NOMO-1 (cell line): ENCODE measurements at regions not wholly inside any gene's neighbourhood (a gene's known extent, or its start where the extent isn't known, plus 50 kb on each side); places are given as distances from the start of the nearest gene placed in this dataset.

Source experiments
- DNase-seq, 2 experiments: peaks; one replicate each; lab custom pipeline; 2025; ENCODE audit not compliant: unreplicated experiment in 2 of 2; lab: John Stamatoyannopoulos, UW

DNA sequence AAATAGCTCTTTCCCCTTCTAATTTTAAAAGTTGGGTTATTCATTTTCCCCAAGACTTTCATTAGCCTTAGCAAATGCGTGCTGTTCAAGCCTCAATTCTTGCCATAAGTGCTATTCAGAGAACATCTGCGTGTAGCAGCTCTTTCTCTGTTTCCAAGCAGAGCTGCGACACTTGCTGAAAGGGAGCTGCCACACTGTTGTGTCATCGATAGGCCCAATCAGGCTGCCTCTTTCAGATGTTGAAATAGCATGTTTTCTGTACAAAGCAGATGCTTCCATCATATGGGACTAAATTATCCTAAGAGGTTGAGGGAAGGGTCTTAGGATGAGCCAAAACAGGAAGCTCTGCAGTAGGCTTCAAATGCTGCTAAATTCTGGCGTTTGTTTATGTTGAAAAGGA lies 220.9 kb upstream of the CDC14C start:
- no peak for DNase-seq

DNA sequence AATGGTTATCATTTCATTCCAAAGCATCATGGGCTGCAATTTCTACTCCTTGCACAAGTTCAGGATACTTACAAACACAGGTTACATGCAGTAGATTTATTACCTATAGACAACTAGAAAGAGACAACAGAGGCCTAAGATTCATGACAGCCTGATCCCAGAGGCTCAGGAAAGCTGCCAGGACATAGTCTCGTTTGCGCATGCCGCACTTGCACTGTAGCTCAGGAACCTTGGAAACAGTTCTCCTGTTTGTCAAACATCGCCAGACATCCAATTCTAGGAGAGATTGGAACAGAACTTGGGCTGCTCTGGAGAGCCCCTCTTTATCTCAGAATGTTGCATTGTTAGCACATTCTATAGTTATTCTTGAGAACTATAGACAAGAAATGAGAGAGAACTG lies 216.2 kb upstream of the CDC14C start:
- DNase-seq: no peak

DNA sequence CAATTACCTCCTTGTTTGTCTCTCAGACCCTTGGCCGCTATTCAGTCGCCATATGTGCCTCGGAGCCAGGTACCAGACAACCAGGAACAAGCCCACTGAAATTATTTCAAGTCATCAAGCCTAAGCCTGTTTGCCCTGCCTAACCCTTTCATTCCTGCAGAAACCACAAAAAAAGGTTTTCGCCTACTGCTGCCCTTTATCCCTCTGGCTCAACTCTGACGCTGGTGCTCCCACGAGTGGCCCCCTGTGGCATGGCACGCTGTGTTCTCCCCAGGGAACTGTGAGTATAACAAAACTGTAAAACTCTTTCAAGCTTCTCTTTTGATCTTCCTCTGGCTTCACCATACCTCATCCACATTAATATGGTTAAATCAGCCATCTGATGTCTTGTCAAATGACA lies 215.7 kb upstream of the CDC14C start:
- no peak for DNase-seq

- no peak for DNase-seq
These were observed 213.4 kb upstream of the CDC14C start for GRCh38 chr7:48710995-48711394.

DNA sequence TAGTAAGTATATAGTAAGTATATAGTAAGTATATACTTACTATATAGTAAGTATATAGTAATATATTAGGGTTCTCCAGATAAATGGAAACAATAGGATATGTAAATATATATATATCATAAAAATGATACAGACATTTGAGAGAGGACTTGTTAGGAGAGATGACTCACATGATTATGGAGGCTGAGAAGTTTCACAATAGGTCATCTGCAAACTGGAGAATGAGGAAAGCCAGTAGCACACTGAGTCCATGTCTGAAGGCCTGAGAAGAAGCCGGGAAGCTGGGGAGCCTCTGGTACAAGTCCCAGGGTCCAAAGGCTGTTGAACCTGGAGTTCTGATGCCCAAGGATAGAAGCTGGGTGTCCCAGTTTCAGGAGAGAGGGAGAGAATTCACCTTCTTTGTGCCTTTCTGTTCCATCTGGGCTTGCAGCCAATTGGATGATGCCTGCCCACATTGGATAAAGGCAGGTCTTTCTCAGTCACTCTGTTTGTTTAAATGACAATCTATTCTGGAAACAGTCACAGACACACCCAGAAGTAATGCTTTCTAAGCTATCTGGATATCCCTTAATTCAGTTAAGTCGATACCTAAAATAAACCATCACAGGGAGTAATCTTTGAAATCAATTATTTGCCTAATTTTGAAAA lies 205.5 kb upstream of the CDC14C start:
- DNase-seq: peak in 1 of 2 experiments; percentile 15

DNA sequence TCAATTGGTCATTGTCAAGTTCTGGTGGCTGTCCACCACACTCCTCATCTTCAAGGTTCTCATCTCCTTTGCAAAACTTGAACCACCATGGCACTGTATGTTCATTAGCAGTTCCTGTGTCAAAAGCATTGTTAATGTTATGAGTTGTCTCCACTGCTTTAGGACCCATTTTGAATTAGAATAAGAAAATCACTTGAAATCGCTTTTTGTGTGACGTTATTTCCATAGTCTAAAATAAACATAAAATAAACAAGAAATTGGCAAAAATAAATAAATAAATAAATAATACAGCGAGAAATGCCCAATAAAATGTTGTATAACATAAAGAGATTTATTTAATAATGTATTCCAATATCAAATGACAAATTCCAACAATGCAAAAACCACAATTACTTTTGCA lies 195.5 kb upstream of the CDC14C start:
- DNase-seq: no peak

- peak in 1 of 2 experiments; percentile 47 for DNase-seq
These were observed 189.5 kb upstream of the CDC14C start for GRCh38 chr7:48734695-48735406.

GRCh38 chr7:48741545-48741944 lies 182.8 kb upstream of the CDC14C start:
- peak; percentile 58 to 73 for DNase-seq

DNA sequence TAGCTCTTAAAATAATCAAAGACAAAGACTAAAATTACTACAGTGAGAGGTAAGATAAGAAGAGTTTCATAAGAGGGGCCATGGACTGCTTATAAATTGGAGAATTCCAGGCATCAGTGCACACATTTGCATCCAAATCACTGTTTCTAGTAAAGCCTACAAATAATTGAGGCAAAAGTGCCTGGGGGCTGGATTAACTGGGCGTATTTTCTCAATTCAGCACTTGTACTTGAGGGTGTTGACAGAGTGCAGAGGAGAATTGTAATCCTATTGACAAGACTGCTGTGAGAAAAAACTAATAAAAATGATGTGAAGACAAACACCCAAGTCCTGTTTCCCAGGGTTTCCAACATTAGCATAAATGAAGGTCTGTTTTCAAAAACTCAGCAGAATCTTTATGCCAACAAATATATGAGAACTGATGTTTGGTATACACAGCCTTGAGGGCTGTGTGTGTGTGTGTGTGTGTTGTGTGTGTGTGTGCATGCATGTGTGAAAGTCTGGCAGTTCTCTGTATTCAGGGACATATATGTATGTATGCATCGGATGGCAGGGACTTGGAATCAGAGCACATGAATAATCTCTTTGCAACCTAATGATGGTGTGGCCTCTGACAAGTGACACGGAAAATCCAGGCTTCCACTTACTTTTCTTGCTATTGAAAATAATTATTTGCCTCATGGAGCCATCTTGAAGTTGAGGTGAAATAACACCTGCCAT lies 182.1 kb upstream of the CDC14C start:
- no peak for DNase-seq

GRCh38 chr7:48748081-48748833 lies 176.1 kb upstream of the CDC14C start:
- no peak for DNase-seq

DNA sequence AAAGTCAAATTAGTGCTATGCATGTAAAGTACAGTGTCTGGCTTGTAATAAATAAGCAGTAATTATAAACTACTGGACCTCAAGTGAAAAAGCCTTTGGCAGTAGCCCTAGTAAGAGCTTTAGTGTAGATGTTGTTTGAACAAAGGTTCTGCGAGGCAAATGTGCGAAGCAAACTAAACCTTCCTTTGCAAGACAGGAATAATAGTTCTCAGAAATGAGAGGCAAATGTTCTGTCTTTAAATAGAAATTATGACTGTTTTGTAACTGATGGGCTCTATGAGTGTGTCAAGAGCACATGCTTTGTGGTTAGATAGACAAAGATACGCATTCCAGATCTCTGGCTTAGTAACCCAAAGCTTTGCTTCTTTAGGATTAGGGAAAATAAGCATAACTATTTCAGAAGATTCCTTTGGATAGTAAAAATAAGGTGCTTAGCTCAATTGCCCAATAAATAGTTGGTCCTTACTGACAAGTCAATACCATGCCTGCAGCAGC lies 169.2 kb upstream of the CDC14C start:
- DNase-seq: no peak

DNA sequence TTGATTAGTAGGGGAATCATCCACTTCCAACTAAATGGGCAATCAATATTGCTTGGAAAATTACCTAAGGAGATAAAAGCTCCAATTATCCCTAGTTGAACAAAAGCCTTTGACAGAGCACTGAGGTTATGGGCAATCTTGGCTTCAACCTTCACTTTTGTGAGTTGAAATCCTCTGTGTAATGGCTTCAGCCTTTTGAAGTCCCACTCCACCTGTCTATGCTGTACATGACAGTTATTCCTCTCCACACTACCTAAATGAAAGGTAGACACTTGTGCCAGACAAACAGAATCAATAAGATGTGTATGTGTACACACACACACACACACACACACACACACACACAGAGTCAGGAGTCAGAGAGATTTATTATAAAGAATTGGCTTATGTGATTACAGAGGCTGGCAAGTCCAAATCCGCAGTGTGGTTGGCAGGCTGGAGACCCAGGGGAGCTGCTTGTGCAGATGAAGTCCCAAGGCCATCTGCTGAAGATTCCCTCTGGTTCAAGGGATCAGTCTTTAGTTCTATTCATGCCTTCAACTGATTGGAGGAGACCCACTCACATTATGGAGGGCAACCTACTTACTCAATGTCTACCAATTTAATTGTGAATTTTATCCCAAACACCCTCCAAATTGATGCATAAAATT lies 164.8 kb upstream of the CDC14C start:
- DNase-seq: no peak

GRCh38 chr7:48760528-48761265 lies 163.7 kb upstream of the CDC14C start:
- DNase-seq: no peak

- DNase-seq: no peak
These were observed 143.5 kb upstream of the CDC14C start for GRCh38 chr7:48780862-48781261.

- peak in 1 of 2 experiments; percentile 2 for DNase-seq
These were observed 142.6 kb upstream of the CDC14C start for GRCh38 chr7:48781752-48782151.

DNA sequence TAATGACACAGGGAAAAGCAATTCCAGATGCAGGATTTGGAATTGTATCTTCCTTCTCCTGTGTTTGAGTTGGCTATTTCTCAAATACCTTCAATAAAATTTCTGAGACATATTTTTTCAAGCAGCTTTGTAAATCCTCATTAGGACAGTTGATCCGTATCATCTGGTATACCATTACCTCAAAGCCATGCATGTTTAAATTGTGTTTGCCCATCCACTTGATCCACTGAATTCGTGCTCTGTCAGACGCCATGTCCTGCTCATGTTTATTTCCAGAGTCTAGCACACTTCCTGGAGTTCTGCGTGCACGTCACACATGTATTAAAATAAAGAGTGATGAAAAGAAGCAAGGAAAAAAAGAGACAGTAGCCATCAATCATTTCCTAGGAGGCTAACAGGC lies 141.8 kb upstream of the CDC14C start:
- DNase-seq: no peak

- no peak for DNase-seq
These were observed 137.4 kb upstream of the CDC14C start for GRCh38 chr7:48786951-48787350.

- no peak for DNase-seq
These were observed 121.1 kb upstream of the CDC14C start for GRCh38 chr7:48803250-48803649.

DNA sequence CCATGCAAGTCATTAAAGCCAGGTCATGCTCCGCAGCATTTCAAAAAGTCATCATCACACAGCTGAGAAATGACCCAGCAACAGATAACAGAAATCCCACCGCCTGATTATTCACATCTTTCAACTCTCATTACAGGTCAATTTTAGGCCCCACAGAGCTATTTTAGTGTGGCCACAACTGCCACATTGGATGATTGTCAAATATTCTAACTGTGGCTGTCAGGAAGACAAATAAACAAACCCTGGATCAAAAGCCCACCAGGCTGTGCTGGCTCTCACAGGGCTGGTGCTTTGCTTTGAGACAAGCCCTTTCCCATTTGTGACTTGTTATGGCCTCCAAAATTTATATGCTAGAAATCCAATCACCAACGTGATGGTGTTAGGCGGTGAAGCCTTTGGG lies 117.6 kb upstream of the CDC14C start:
- no peak for DNase-seq

GRCh38 chr7:48811071-48811470 lies 113.3 kb upstream of the CDC14C start:
- no peak for DNase-seq
